ENCODE measurements at regions not wholly inside any gene's neighbourhood (a gene's known extent, or its start where the extent isn't known, plus 50 kb on each side); places are given as distances from the start of the nearest gene placed in this dataset.

- no peak for DNase-seq
Observed at GRCh38 chr14:34126586-34126985, 175.7 kb upstream of the EGLN3 start.

- no peak for DNase-seq
Observed at GRCh38 chr14:34124585-34124984, 173.7 kb upstream of the EGLN3 start.

- no peak for DNase-seq
Observed at GRCh38 chr14:34122650-34123049, 171.8 kb upstream of the EGLN3 start.

GRCh38 chr14:34122081-34122480, 171.2 kb upstream of the EGLN3 start:
- DNase-seq, result no peak

GRCh38 chr14:34120185-34120977, 169.5 kb upstream of the EGLN3 start:
- DNase-seq, result no peak

GRCh38 chr14:34119107-34119858, 168.4 kb upstream of the EGLN3 start:
- DNase-seq, result no peak

DNA sequence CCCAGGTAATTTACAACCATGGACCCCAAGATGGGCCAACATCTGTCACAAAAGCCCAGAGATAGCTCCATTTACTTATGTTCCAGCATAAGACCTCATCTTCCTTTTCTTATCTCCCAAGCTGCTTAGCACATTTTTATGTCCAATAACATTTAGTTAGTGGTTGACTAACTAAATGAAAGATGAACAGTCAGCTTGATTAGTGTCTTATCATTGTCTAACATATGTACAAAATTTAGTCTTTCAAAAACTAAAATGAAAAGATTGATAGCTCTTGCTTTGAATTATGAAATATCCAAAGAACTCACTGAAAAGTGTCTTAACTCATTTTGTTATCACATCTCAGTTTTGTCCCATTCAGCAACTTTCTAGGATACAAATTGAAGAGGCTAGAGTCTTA, 163.1 kb upstream of the EGLN3 start:
- no peak for DNase-seq

DNA sequence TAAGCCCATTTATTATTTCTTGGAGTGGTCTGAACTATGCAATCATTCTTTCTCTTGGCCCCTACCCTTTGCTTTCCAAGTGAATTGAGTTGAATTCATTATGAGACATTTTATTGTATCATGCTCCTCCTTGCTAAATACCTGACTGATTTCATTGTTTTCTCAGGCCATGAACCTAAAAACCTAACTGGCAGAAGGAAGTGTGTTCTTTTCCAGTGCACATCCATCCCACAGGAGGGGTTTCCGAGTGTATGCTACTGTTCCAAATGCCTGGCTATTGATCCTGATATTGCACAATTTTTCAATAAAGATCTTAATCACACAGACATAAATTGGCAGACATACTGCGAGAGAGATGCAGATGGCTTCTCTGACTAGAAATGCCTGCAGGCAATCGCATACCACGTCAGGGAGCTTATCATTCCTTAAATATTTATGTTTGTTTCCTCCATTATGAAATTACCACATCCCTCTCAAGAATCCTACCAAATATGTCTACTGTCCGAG, 162.2 kb upstream of the EGLN3 start:
- DNase-seq, result no peak

GRCh38 chr14:34111953-34112352, 161.1 kb upstream of the EGLN3 start:
- DNase-seq, result no peak

- no peak for DNase-seq
Observed at GRCh38 chr14:34111505-34111904, 160.6 kb upstream of the EGLN3 start.

DNA sequence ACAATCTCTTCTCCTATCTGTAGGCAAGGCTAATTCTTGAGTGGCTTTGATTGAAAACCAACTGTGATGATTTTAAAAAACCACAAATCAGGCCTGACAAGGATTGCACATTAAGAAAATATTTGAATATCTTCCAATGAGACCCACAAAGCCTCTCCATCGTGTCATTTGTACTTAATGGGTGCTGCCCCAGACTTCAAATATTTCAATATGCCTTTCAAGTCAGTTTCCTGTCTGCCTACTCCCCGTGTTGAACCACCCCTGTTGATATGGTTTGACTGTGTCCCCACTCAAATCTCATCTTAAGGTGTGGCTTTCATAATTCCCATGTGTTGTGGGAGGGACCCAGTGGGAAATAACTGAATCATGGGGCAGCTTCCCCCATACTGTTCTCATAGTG, 159.7 kb upstream of the EGLN3 start:
- DNase-seq, result no peak

GRCh38 chr14:34107441-34107840, 156.6 kb upstream of the EGLN3 start:
- no peak for DNase-seq

- DNase-seq, result no peak
Observed at GRCh38 chr14:34106310-34106709, 155.4 kb upstream of the EGLN3 start.

GRCh38 chr14:34104489-34105397, 153.9 kb upstream of the EGLN3 start:
- DNase-seq, result no peak

DNA sequence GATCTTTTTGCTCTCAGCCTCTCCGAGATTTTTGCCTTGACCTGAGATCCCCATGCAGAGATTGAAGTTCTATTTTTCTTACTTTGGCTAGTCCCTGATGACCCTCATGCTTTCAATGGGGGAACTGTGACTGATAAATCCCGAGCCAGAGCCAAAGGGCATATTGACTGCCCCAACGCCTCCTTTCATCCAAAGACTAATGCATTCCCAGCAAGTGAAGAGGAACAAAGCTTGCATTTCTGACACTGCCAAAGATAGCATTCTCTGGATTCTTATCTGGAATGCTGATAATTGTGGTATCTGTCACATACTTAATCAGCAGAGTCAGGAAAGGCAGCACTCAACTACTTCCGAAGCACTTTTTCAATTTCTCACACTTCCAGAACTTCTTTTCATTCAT, 152.3 kb upstream of the EGLN3 start:
- DNase-seq, result no peak

GRCh38 chr14:34099635-34100034, 148.8 kb upstream of the EGLN3 start:
- DNase-seq, result no peak

DNA sequence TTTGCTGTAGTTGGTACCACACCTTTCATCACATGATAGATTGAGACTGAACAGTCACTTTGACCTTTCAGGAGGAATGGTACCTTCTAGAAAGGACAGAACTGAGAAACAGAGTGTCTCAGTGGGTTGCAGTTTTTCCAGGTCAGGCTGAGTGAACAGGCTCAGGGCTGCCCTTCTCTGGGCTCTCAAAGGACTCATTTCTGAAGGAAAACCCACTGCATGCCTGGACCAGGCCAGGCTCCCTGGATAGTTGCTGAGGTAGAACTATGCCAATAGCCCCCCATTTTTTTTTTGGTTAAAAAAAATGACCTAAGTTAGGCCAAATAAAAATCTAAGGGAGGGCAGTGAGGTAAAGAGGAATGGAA, 148.1 kb upstream of the EGLN3 start:
- no peak for DNase-seq

DNA sequence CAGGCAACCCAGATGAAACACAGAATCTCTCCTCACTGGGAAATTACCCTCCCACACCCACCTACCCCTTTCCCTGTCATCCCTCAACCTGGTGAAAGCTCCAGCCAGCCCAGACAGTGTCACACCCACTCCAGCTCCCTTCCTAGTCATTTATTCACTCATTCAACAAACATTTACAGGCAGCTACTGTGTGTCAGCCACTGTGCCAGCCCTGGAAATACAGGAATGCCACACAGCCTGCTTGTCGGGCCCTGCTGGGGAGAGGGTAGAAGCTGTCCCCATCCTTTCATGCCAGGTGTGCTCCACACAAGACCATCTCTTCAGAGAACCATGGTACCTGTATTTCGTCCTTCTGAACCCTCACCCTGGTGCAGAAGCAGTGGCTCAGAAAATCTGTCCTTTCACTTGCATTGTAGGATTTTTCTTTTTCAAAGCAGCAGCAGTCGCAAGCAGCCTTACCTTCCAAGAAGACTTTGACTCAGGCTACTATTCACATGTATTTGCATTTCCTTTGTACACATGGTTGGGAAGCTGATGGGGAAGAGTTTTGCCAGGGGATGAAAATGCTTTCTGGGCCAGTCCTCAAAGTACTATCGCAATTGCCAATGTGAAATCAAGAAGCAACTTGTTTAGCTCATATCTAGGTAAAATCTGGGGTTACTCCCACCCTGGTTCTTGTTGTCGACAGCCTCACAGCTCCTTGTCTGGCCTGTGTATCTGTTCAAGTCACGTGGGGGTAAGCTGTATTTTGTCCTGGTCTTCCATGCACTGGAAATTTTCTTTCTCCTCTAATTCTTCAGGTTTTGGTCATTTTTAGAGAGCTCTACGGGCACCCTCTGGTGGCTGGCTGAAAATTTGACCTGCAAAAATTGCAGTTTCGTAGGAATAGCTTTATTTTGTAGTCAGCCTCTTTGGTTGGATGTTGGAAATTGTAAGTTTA, 147.4 kb upstream of the EGLN3 start:
- peak; percentile 25 to 45 for DNase-seq

DNA sequence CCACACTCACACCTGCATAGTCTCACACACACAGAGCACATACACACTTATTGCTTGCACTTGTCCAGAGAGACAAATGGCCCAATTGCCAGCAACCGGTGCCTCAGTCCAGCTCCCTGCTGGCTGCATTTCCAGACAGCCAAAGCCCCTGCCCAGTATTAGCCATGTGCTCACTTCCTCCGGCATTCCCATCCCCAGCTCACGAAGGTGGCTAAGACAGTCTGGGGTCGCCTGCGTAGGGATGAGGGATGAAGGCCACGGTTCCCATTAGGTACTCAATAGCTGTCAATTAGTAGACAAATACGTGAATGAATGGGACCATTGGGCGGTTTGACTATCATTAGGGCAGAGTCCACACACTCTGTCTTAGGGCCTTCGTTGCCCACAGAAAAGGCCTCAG, 146.8 kb upstream of the EGLN3 start:
- DNase-seq, result no peak

- DNase-seq, result no peak
Observed at GRCh38 chr14:34094384-34094783, 143.5 kb upstream of the EGLN3 start.

- DNase-seq, result no peak
Observed at GRCh38 chr14:34093883-34094282, 143.0 kb upstream of the EGLN3 start.

DNA sequence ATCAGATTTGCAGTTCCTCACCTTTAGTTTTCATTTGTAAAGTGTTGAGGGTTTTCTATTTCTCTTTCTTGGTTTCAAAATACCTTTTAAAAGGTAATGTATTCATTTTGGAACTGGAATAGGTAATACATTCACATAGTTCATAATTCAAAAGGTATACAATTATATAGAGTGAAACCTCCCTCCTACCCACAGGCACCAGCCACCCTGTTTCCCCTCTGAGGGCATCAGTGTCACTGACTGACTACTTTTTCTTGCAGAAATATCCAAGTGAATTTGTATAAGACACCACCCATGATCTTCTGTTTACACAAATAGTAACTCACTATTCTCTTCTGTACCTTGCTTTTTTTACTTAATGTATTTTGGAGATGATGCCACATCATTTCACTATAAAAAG, 139.6 kb upstream of the EGLN3 start:
- DNase-seq, result no peak

Measured in inflammatory macrophage (primary cell).